Stimulated activated CD4-positive, alpha-beta T cell treated with anti-CD3 and anti-CD28 coated beads, Interleukin-2, amount 100 ng/mL, for 24 hours (primary cell): ENCODE measurements at regions not wholly inside any gene's neighbourhood (a gene's known extent, or its start where the extent isn't known, plus 50 kb on each side); places are given as distances from the start of the nearest gene placed in this dataset.

Source experiments
- DNase-seq, 2 donors: peaks; one replicate each; pipeline ENCODE4 v3.0.0-alpha.2; 2020

GRCh38 chr11:23974051-23974450, 522.8 kb upstream of the LUZP2 start:
- no peak for DNase-seq

- no peak for DNase-seq
These were observed 522.3 kb upstream of the LUZP2 start for GRCh38 chr11:23974601-23975000.

GRCh38 chr11:23976426-23976825, 520.4 kb upstream of the LUZP2 start:
- no peak for DNase-seq

GRCh38 chr11:23976841-23977271, 520.0 kb upstream of the LUZP2 start:
- DNase-seq: no peak

GRCh38 chr11:23988381-23989006, 508.4 kb upstream of the LUZP2 start:
- no peak for DNase-seq

- no peak for DNase-seq
These were observed 506.3 kb upstream of the LUZP2 start for GRCh38 chr11:23990346-23991164.

- DNase-seq: no peak
These were observed 505.7 kb upstream of the LUZP2 start for GRCh38 chr11:23991165-23991539.

GRCh38 chr11:23995891-23996290, 501.0 kb upstream of the LUZP2 start:
- DNase-seq: no peak

- no peak for DNase-seq
These were observed 499.5 kb upstream of the LUZP2 start for GRCh38 chr11:23997356-23997755.

GRCh38 chr11:24005202-24005876, 491.5 kb upstream of the LUZP2 start:
- no peak for DNase-seq

- no peak for DNase-seq
These were observed 453.0 kb upstream of the LUZP2 start for GRCh38 chr11:24043842-24044241.

GRCh38 chr11:24046731-24047130, 450.1 kb upstream of the LUZP2 start:
- DNase-seq: no peak

- no peak for DNase-seq
These were observed 440.8 kb upstream of the LUZP2 start for GRCh38 chr11:24056051-24056450.

- no peak for DNase-seq
These were observed 436.7 kb upstream of the LUZP2 start for GRCh38 chr11:24060125-24060524.

GRCh38 chr11:24064309-24064903, 432.4 kb upstream of the LUZP2 start:
- no peak for DNase-seq

- DNase-seq: no peak
These were observed 428.7 kb upstream of the LUZP2 start for GRCh38 chr11:24068197-24068596.

- DNase-seq: no peak
These were observed 426.4 kb upstream of the LUZP2 start for GRCh38 chr11:24070435-24070834.

- no peak for DNase-seq
These were observed 418.8 kb upstream of the LUZP2 start for GRCh38 chr11:24078018-24078417.

- no peak for DNase-seq
These were observed 414.6 kb upstream of the LUZP2 start for GRCh38 chr11:24082241-24082640.

- no peak for DNase-seq
These were observed 414.0 kb upstream of the LUZP2 start for GRCh38 chr11:24082860-24083259.

- DNase-seq: no peak
These were observed 411.9 kb upstream of the LUZP2 start for GRCh38 chr11:24084956-24085355.

- DNase-seq: no peak
These were observed 409.9 kb upstream of the LUZP2 start for GRCh38 chr11:24086921-24087320.

GRCh38 chr11:24091594-24091993, 405.3 kb upstream of the LUZP2 start:
- no peak for DNase-seq

- no peak for DNase-seq
These were observed 403.5 kb upstream of the LUZP2 start for GRCh38 chr11:24093375-24093774.
